ENCODE measurements at regions not wholly inside any gene's neighbourhood (a gene's known extent, or its start where the extent isn't known, plus 50 kb on each side); places are given as distances from the start of the nearest gene placed in this dataset.
"Not testable (repeated sequence)": the region's sequence is repeated elsewhere in the genome, so short reads cannot be mapped to it uniquely, and the experiment has no call there.

DNA sequence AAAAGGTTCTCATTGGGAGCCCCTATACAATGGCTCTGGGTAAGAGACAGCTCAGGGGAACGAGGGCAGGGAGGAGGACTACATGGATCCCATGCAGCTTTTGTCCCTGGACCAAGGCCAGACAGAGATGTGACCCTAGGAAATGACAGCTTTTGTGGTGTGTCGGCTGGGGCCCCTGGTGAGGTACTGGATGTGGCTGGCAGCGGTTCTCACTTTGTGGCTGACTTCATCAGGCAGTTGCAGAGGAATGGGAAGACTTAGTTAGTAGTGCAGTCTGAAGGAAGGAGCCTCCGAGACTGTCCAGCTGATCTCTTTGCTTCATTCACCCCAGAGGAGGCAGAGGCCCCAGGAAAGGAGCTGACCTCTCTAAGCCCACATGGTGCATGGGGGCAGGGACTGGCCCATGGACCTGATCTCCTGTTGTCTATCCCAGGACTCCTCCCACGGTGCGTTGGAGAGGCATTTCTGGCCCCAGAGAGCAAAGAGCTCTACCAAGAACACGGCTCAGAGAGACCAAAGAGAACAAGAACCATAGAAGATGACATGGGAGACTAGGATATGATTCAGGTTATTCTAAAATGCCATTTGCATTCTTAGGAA lies 202.9 kb downstream of the RPS24 start:
- Histone ChIP-seq H3K4me3 (no peak overlapping the region), H3K27me3 (no peaks in the 10 kb centered on the region), H3K9me3 (no peaks in the 10 kb centered on the region), H3K27ac (no peak overlapping the region), H3K4me1 (no peaks in the 10 kb centered on the region), H3K36me3 (no peaks in the 10 kb centered on the region)
- TF ChIP-seq, protein P1, sequence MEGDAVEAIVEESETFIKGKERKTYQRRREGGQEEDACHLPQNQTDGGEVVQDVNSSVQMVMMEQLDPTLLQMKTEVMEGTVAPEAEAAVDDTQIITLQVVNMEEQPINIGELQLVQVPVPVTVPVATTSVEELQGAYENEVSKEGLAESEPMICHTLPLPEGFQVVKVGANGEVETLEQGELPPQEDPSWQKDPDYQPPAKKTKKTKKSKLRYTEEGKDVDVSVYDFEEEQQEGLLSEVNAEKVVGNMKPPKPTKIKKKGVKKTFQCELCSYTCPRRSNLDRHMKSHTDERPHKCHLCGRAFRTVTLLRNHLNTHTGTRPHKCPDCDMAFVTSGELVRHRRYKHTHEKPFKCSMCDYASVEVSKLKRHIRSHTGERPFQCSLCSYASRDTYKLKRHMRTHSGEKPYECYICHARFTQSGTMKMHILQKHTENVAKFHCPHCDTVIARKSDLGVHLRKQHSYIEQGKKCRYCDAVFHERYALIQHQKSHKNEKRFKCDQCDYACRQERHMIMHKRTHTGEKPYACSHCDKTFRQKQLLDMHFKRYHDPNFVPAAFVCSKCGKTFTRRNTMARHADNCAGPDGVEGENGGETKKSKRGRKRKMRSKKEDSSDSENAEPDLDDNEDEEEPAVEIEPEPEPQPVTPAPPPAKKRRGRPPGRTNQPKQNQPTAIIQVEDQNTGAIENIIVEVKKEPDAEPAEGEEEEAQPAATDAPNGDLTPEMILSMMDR (IDR thresholded peaks at IDR 0.05): no peak
- ATAC-seq: no peak
- WGBS (ENCODE audit: insufficient coverage, low coverage, low lambda C conversion rate, missing lambda C conversion rate): 74% methylated on average over 4 of the region's 7 CpGs
- DNase-seq: no peak
- intact Hi-C loops (cut with DNase I): no loop called here

DNA sequence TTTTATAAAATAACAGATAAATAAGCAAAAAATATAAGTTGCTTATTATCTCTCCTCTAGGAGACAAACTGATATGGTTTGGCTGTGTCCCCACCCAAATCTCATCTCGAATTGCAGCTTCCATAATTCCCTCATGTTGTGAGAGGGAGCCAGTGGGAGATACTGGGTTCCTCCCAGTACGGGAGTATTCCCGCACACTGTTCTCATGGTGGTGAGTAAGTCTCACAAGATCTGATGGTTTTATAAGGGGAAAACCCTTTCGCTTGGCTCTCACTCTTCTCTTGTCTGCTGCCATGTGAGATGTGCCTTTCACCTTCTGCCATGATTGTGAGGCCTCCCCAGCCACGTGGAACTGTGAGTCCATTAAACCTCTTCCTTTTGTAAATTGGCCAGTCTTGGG lies 204.3 kb downstream of the RPS24 start:
- ATAC-seq; DNase-seq; H3K9me3 ChIP-seq; H3K27ac ChIP-seq; H3K4me3 ChIP-seq; intact Hi-C loops (cut with DNase I); H3K36me3 ChIP-seq; H3K4me1 ChIP-seq; H3K27me3 ChIP-seq: not testable (repeated sequence)
- 88% methylated on average over 4 of the region's 5 CpGs for WGBS (ENCODE audit: insufficient coverage, low coverage, low lambda C conversion rate, missing lambda C conversion rate)

DNA sequence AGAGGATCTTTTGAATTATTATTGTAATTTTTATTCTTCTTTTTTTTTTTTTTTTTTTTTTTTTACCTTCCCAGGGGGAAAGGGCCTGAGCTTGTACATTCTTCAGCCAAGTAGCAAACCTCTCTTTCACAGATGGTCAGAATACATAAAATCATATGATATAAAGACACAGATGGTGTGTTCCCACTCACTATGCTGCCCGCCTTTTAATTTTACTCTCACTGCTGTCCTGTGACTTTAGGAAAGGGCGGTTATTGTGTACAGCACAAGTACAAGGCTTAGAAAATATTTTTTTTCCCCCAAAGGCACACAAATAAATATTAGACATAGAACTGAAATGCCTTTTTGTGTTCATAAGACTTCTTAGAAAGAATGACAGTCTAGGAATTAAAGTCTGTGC lies 213.6 kb downstream of the RPS24 start:
- intact Hi-C loops (cut with DNase I): no loop called here
- 96% methylated on average over 2 of the region's 2 CpGs for WGBS (ENCODE audit: insufficient coverage, low coverage, low lambda C conversion rate, missing lambda C conversion rate)
- no peaks in the 10 kb centered on the region for H3K27me3 ChIP-seq
- no peak overlapping the region for H3K4me3 ChIP-seq
- no peaks in the 10 kb centered on the region for H3K9me3 ChIP-seq
- no peaks in the 10 kb centered on the region for H3K4me1 ChIP-seq
- ATAC-seq: no peak
- DNase-seq: no peak
- TF ChIP-seq POLR2A (IDR thresholded peaks at IDR 0.05): no peak
- TF ChIP-seq, protein P1 (IDR thresholded peaks at IDR 0.05): no peak
- no peak overlapping the region for H3K27ac ChIP-seq
- H3K36me3 ChIP-seq: no peaks in the 10 kb centered on the region

DNA sequence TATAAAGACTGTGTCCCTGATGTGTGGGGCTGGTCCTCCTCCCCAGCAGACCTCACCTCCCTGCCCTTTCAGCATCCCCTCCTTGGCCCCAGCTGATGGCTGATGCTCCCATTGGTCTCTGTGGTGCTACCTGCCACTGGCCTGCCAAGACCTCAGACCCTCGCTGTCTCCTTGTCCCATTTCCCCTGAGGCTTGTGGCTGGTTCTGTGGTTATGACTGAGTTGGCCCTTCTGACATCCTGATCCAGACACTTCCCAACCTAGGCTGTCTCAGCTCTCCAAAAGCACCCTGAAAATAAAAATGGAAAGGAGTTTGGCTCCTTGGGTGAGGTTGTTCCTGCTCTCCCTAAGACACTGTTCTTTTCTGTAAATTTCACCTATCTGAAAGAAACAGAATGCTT lies 214.2 kb downstream of the RPS24 start:
- no peaks in the 10 kb centered on the region for H3K36me3 ChIP-seq
- DNase-seq (no peak), ATAC-seq (no peak)
- H3K27me3 ChIP-seq: no peaks in the 10 kb centered on the region
- WGBS (ENCODE audit: insufficient coverage, low coverage, low lambda C conversion rate, missing lambda C conversion rate): 17% methylated on average over 1 of the region's 1 CpG
- no peaks in the 10 kb centered on the region for H3K9me3 ChIP-seq
- H3K4me1 ChIP-seq: no peaks in the 10 kb centered on the region
- H3K27ac ChIP-seq: no peak overlapping the region
- no peak for TF ChIP-seq POLR2A (IDR thresholded peaks at IDR 0.05)
- TF ChIP-seq, protein P1 (IDR thresholded peaks at IDR 0.05): no peak
- intact Hi-C loops (cut with DNase I): no loop called here
- H3K4me3 ChIP-seq: no peak overlapping the region

DNA sequence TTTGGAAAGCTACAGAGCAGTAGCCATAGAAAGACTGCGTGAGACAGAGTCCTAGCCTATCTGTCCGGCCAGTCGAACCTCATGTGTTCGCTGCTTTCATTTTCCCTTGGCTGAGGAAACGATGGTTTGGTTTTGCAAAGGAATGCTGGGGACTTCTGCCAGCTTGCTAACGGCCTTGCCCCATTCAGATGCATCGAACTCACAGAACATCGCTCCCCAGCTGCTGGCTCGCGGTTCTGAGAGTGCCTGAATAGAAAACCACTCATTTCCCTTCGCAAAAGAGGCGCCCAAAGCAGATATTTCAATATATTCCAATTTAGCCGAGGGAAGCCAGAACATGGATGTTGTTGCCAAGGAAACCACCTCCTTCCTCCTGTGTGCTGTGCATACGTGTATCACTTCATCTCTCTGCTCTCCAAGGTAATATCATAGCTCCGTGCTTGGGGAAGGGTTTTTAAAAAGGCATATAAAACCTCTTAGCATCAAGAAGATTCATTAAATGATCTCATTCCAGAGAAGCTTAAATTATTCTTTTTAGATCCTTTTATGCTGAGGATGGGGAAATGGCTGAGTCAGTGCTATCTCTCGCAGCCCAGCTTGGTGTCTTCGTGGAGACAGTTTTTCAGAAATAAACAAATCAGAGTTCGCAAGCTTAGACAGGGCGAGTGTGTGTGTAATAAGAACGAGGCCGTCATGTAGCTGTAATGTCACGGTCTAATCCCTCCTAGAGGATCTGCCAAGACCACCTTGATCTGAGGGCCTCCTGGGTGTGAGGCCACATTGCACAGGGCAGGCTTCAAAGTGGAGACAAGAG lies 215.2 kb downstream of the RPS24 start:
- ATAC-seq (no peak), DNase-seq (no peak)
- no peak overlapping the region for H3K4me3 ChIP-seq

More for the DNA sequence above, 215.2 kb downstream of the RPS24 start:
- no peaks in the 10 kb centered on the region for H3K4me1 ChIP-seq
- no peak for TF ChIP-seq POLR2A (IDR thresholded peaks at IDR 0.05)
- TF ChIP-seq, protein P1 (IDR thresholded peaks at IDR 0.05): no peak
- 52% methylated on average over 12 of the region's 22 CpGs for WGBS (ENCODE audit: insufficient coverage, low coverage, low lambda C conversion rate, missing lambda C conversion rate)
- intact Hi-C loops (cut with DNase I): no loop called here
- no peaks in the 10 kb centered on the region for H3K9me3 ChIP-seq
- no peaks in the 10 kb centered on the region for H3K27me3 ChIP-seq
- H3K27ac ChIP-seq: no peak overlapping the region
- no peaks in the 10 kb centered on the region for H3K36me3 ChIP-seq

Data from right lobe of liver (tissue), 6 donors.